Upper lobe of left lung (tissue), 6 donors: ENCODE measurements at regions not wholly inside any gene's neighbourhood (a gene's known extent, or its start where the extent isn't known, plus 50 kb on each side); places are given as distances from the start of the nearest gene placed in this dataset.

Source experiments
- ATAC-seq, 2 donors: fragments of 200-7000 bp; cut with Tn5 transposase; one replicate each; pipeline ENCODE4 v1.9.1; 2022; ENCODE audit warnings: mild to moderate bottlenecking in 2 of 2, moderate library complexity in 2 of 2; ENCODE audit not compliant: low FRiP score in 2 of 2
- DNase-seq, 2 donors: peaks; one replicate each; pipeline ENCODE4 v3.0.0-alpha.2; 2019 to 2020
- H3K27ac ChIP-seq, 4 donors: fragments of 200-600 bp; sonication (generic); one replicate each; pipeline ENCODE4 v1.5.1; 2016 to 2019
- H3K27me3 ChIP-seq, 4 donors: fragments of 200-600 bp; sonication (generic); one replicate each; pipeline ENCODE4 v1.5.1; 2017 to 2019
- H3K36me3 ChIP-seq, 4 donors: fragments of 200-600 bp; sonication (generic); one replicate each; pipeline ENCODE4 v1.5.1; 2016 to 2019
- H3K4me1 ChIP-seq, 4 donors: fragments of 200-600 bp; sonication (generic); one replicate each; pipeline ENCODE4 v1.5.1; 2018 to 2019
- H3K4me3 ChIP-seq, 4 donors: fragments of 200-600 bp; sonication (generic); one replicate each; pipeline ENCODE4 v1.5.1; 2017 to 2019; ENCODE audit warnings: mild to moderate bottlenecking in 2 of 4, moderate library complexity in 1 of 4
- H3K9me3 ChIP-seq, 4 donors: fragments of 200-600 bp; sonication (generic); one replicate each; pipeline ENCODE4 v1.5.1; 2018 to 2019
- EP300 ChIP-seq, 4 donors: sonication (generic); formaldehyde crosslinking; IDR thresholded peaks; one replicate each; pipeline ENCODE4 v1.5.1; 2017; ENCODE audit warnings: antibody characterized with exemption in 4 of 4, control low read depth in 2 of 4
- POLR2A ChIP-seq, 4 donors: fragments of 450-650 bp; IDR thresholded peaks; one replicate each; pipeline ENCODE4 v1.5.1; 2016 to 2017; ENCODE audit warnings: antibody characterized with exemption in 4 of 4, mild to moderate bottlenecking in 2 of 4
- POLR2AphosphoS5 ChIP-seq, 2 donors: sonication (generic); formaldehyde crosslinking; IDR thresholded peaks; one replicate each; pipeline ENCODE4 v1.5.1; 2017; ENCODE audit warnings: antibody characterized with exemption in 2 of 2
- WGBS, 2 donors: methylation state at CpG; one replicate each; pipeline ENCODE4 v1.1.5; 2017 to 2018; 5-methylcytosine and 5-hydroxymethylcytosine counted together
- TF ChIP-seq, protein P1 (sequence below), 6 experiments: fragments of 450-650 bp in 4 of 6; fragments of 200-600 bp in 2 of 6; sonication (generic) in 2 of 6; IDR thresholded peaks; one replicate each; pipeline ENCODE4 v1.5.1; 2016 to 2019; ENCODE audit warnings: antibody characterized with exemption in 6 of 6
- donor health status: DM: no; HTN: no; CAD: no; lungs with moderate emphysema.
- donor health status: DM: no; HTN: yes; CAD: no; lungs with severe emphysema.

GRCh38 chr12:27179400-27180214, 64.5 kb upstream of the STK38L start:
- TF ChIP-seq, protein P1, sequence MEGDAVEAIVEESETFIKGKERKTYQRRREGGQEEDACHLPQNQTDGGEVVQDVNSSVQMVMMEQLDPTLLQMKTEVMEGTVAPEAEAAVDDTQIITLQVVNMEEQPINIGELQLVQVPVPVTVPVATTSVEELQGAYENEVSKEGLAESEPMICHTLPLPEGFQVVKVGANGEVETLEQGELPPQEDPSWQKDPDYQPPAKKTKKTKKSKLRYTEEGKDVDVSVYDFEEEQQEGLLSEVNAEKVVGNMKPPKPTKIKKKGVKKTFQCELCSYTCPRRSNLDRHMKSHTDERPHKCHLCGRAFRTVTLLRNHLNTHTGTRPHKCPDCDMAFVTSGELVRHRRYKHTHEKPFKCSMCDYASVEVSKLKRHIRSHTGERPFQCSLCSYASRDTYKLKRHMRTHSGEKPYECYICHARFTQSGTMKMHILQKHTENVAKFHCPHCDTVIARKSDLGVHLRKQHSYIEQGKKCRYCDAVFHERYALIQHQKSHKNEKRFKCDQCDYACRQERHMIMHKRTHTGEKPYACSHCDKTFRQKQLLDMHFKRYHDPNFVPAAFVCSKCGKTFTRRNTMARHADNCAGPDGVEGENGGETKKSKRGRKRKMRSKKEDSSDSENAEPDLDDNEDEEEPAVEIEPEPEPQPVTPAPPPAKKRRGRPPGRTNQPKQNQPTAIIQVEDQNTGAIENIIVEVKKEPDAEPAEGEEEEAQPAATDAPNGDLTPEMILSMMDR (IDR thresholded peaks at IDR 0.05), result no peak
- TF ChIP-seq POLR2A (IDR thresholded peaks at IDR 0.05) (no peak), POLR2AphosphoS5 (IDR thresholded peaks at IDR 0.05) (no peak), EP300 (IDR thresholded peaks at IDR 0.05) (no peak)
- Histone ChIP-seq H3K4me3 (no peak overlapping the region), H3K4me1 (peaks cover 0 to 12% (median 3%) of the 10 kb centered on the region in 4 donors), H3K27me3 (no peaks in the 10 kb centered on the region), H3K9me3 (no peaks in the 10 kb centered on the region), H3K27ac (no peak overlapping the region), H3K36me3 (no peaks in the 10 kb centered on the region)
- WGBS, 2 donors, result 66 to 78% methylated on average over 6 of the region's 6 CpGs
- DNase-seq, result peak in 1 of 2 donors; percentile 31
- ATAC-seq, result peak; percentile 84 to 92

- Histone ChIP-seq H3K27ac (no peak overlapping the region), H3K36me3 (no peaks in the 10 kb centered on the region), H3K4me1 (peaks cover 0 to 12% (median 3%) of the 10 kb centered on the region in 4 donors), H3K4me3 (no peak overlapping the region), H3K27me3 (no peaks in the 10 kb centered on the region), H3K9me3 (no peaks in the 10 kb centered on the region)
- DNase-seq, result no peak
- 70 to 81% methylated on average over 3 of the region's 3 CpGs for WGBS, 2 donors
- TF ChIP-seq EP300 (IDR thresholded peaks at IDR 0.05) (no peak), POLR2A (IDR thresholded peaks at IDR 0.05) (no peak), POLR2AphosphoS5 (IDR thresholded peaks at IDR 0.05) (no peak)
- TF ChIP-seq, protein P1 (IDR thresholded peaks at IDR 0.05), result no peak
- ATAC-seq, result no peak
These were observed 63.1 kb upstream of the STK38L start for GRCh38 chr12:27180906-27181505.

- peaks cover 0 to 12% (median 3%) of the 10 kb centered on the region in 4 donors for H3K4me1 ChIP-seq
- H3K4me3 ChIP-seq, result no peak overlapping the region
- no peaks in the 10 kb centered on the region for H3K27me3 ChIP-seq
- 50 to 83% methylated on average over 2 of the region's 2 CpGs for WGBS, 2 donors
- TF ChIP-seq, protein P1 (IDR thresholded peaks at IDR 0.05), result no peak
- no peak for TF ChIP-seq POLR2AphosphoS5 (IDR thresholded peaks at IDR 0.05)
- TF ChIP-seq EP300 (IDR thresholded peaks at IDR 0.05), result no peak
- no peak for TF ChIP-seq POLR2A (IDR thresholded peaks at IDR 0.05)
- DNase-seq (no peak), ATAC-seq (no peak)
- no peaks in the 10 kb centered on the region for H3K9me3 ChIP-seq
- H3K36me3 ChIP-seq, result no peaks in the 10 kb centered on the region
- no peak overlapping the region for H3K27ac ChIP-seq
These were observed 60.7 kb upstream of the STK38L start for GRCh38 chr12:27183342-27183741.

- H3K27ac ChIP-seq, result no peak overlapping the region
- ATAC-seq, result peak in 1 of 2 donors; percentile 45
These were observed 58.7 kb upstream of the STK38L start for GRCh38 chr12:27185234-27186021.

More at GRCh38 chr12:27185234-27186021, 58.7 kb upstream of the STK38L start:
- H3K4me3 ChIP-seq, result no peak overlapping the region
- DNase-seq, result no peak
- no peaks in the 10 kb centered on the region for H3K9me3 ChIP-seq
- no peaks in the 10 kb centered on the region for H3K27me3 ChIP-seq
- TF ChIP-seq, protein P1 (IDR thresholded peaks at IDR 0.05), result no peak
- no peak for TF ChIP-seq EP300 (IDR thresholded peaks at IDR 0.05)
- no peak for TF ChIP-seq POLR2A (IDR thresholded peaks at IDR 0.05)
- no peak for TF ChIP-seq POLR2AphosphoS5 (IDR thresholded peaks at IDR 0.05)
- no peaks in the 10 kb centered on the region for H3K36me3 ChIP-seq
- no peaks in the 10 kb centered on the region for H3K4me1 ChIP-seq
- WGBS, 2 donors, result 49 to 72% methylated on average over 4 of the region's 4 CpGs
